ENCODE measurements at regions not wholly inside any gene's neighbourhood (a gene's known extent, or its start where the extent isn't known, plus 50 kb on each side); places are given as distances from the start of the nearest gene placed in this dataset.
"Not testable (repeated sequence)": the region's sequence is repeated elsewhere in the genome, so short reads cannot be mapped to it uniquely, and the experiment has no call there.

- DNase-seq (ENCODE audit: low read depth, low spot score), result no peak
Observed at GRCh38 chr2:147294825-147295392, 549.9 kb upstream of the ACVR2A start.

- no peak for DNase-seq (ENCODE audit: low read depth, low spot score)
Observed at GRCh38 chr2:147293991-147294824, 550.6 kb upstream of the ACVR2A start.

- DNase-seq (ENCODE audit: low read depth, low spot score), result no peak
Observed at GRCh38 chr2:147288131-147288530, 556.7 kb upstream of the ACVR2A start.

GRCh38 chr2:147275943-147276342 is 568.9 kb upstream of the ACVR2A start:
- DNase-seq (ENCODE audit: low read depth, low spot score), result no peak

- no peak for DNase-seq (ENCODE audit: low read depth, low spot score)
Observed at GRCh38 chr2:147273628-147274027, 571.2 kb upstream of the ACVR2A start.

- no peak for DNase-seq (ENCODE audit: low read depth, low spot score)
Observed at GRCh38 chr2:147273106-147273505, 571.7 kb upstream of the ACVR2A start.

GRCh38 chr2:147269581-147269980 is 575.2 kb upstream of the ACVR2A start:
- DNase-seq (ENCODE audit: low read depth, low spot score), result not testable (repeated sequence)

GRCh38 chr2:147260241-147260640 is 584.6 kb upstream of the ACVR2A start:
- no peak for DNase-seq (ENCODE audit: low read depth, low spot score)

GRCh38 chr2:147255812-147256211 is 589.0 kb upstream of the ACVR2A start:
- DNase-seq (ENCODE audit: low read depth, low spot score), result no peak

GRCh38 chr2:147250652-147251356 is 594.0 kb upstream of the ACVR2A start:
- DNase-seq (ENCODE audit: low read depth, low spot score), result no peak

GRCh38 chr2:147247749-147248148 is 597.1 kb upstream of the ACVR2A start:
- DNase-seq (ENCODE audit: low read depth, low spot score), result no peak

- no peak for DNase-seq (ENCODE audit: low read depth, low spot score)
Observed at GRCh38 chr2:147242445-147242844, 602.4 kb upstream of the ACVR2A start.

GRCh38 chr2:147236601-147237000 is 608.2 kb upstream of the ACVR2A start:
- DNase-seq (ENCODE audit: low read depth, low spot score), result no peak

- DNase-seq (ENCODE audit: low read depth, low spot score), result no peak
Observed at GRCh38 chr2:147232225-147232669, 612.6 kb upstream of the ACVR2A start.

- DNase-seq (ENCODE audit: low read depth, low spot score), result no peak
Observed at GRCh38 chr2:147231607-147232006, 613.2 kb upstream of the ACVR2A start.

GRCh38 chr2:147231081-147231480 is 613.7 kb upstream of the ACVR2A start:
- no peak for DNase-seq (ENCODE audit: low read depth, low spot score)

GRCh38 chr2:147227313-147227712 is 617.5 kb upstream of the ACVR2A start:
- no peak for DNase-seq (ENCODE audit: low read depth, low spot score)

- no peak for DNase-seq (ENCODE audit: low read depth, low spot score)
Observed at GRCh38 chr2:147224070-147224469, 620.8 kb upstream of the ACVR2A start.

- DNase-seq (ENCODE audit: low read depth, low spot score), result no peak
Observed at GRCh38 chr2:147223553-147224060, 621.2 kb upstream of the ACVR2A start.

- no peak for DNase-seq (ENCODE audit: low read depth, low spot score)
Observed at GRCh38 chr2:147223119-147223518, 621.7 kb upstream of the ACVR2A start.

- no peak for DNase-seq (ENCODE audit: low read depth, low spot score)
Observed at GRCh38 chr2:147222506-147222905, 622.3 kb upstream of the ACVR2A start.

GRCh38 chr2:147214914-147215313 is 629.9 kb upstream of the ACVR2A start:
- DNase-seq (ENCODE audit: low read depth, low spot score), result no peak
